Anterior cingulate cortex (tissue), 58 donors: ENCODE measurements at regions not wholly inside any gene's neighbourhood (a gene's known extent, or its start where the extent isn't known, plus 50 kb on each side); places are given as distances from the start of the nearest gene placed in this dataset.
"Not testable (repeated sequence)": the region's sequence is repeated elsewhere in the genome, so short reads cannot be mapped to it uniquely, and the experiment has no call there.

ENCODE experiments used
- DNase-seq, 58 donors: peaks; one replicate each; lab custom pipeline; 2025; lab: John Stamatoyannopoulos, UW

GRCh38 chr10:80938903-80939302 is 401.2 kb downstream of the SH2D4B start:
- no peak for DNase-seq

DNA sequence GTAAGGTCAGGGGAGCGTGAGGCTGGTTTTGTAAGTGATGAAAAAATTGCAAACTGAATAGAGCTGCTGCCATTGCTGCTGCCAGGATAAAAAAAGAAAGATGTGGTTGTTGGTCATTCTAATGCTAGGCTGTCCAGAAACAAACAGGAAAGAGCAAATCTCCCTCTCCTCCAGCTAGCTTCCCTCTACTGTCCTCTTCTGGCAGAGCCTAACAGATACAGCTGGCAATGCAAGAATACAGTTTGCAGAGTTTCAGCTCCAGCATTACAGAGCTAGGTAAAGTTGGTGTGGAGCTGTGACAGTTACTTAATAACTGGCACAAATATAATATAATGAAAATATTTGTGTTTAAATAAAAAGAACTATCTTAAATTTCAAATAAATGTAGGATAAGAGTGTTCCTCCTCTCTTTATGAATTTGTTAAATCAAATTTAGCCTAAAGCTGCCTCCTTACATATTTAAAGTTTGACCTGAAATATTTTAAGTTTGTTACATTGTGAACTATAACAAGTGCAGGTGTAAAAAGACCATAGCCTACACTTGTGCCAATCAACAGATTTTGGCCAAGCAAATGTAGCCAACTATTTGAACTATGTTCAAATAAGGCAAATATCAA is 407.7 kb downstream of the SH2D4B start:
- peak in 6 of 58 donors; percentile 1 to 42 (median 10) for DNase-seq

GRCh38 chr10:80946073-80946472 is 408.4 kb downstream of the SH2D4B start:
- no peak for DNase-seq

DNA sequence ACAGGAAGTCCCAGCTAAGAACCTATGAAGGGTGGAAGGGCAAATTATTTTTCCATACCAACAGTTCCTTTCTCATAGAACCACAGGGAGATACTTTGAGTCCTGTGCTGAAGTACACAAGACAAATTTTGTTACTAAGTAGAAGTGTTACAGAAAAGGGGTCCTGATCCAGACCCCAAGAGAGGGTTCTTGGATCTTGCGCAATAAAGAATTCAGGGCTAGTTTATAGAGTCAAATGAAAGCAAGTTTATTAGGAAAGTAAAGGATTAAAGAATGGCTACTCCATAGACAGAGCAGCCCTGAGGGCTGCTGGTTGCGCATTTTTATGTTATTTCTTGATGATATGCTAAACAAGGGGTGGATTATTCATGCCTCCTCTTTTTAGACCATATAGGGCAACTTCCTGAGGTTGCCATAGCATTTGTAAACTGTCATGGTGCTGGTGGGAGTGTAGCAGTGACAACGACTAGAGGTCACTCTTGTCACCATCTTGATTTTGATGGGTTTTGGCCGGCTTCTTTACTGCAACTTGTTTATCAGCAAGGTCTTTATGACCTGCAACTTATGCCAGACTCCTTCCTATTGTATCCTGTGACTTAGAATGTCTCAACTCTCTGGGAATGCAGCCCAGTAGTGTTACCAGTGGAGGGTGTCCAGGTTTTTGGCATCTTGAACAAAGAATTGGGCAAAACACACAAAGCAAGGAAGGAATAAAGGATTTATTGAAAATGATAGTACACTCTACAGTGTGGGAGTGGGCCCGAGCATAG is 409.4 kb downstream of the SH2D4B start:
- no peak for DNase-seq

GRCh38 chr10:80949785-80950184 is 412.1 kb downstream of the SH2D4B start:
- no peak for DNase-seq

GRCh38 chr10:80952436-80952835 is 414.7 kb downstream of the SH2D4B start:
- no peak for DNase-seq

DNA sequence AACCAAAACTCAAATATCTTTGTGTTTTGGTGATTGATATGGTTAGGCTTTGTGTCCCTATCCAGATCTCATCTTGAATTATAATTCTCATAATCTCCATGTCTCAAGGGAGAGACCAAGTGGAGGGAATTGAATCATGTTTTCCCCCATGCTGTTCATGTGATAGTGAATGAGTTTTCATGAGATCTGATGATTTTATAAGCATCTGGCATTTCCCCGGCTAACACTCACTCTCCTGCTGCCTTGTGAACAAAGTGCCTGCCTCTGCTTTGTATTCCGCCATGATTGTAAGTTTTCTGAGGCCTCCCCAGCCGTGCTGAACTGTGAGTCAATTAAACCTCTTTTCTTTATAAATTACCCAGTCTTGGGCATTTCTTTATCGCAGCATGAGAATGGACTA is 419.5 kb downstream of the SH2D4B start:
- no peak for DNase-seq

- DNase-seq: no peak
Measured at GRCh38 chr10:80964179-80964578, 426.5 kb downstream of the SH2D4B start.

DNA sequence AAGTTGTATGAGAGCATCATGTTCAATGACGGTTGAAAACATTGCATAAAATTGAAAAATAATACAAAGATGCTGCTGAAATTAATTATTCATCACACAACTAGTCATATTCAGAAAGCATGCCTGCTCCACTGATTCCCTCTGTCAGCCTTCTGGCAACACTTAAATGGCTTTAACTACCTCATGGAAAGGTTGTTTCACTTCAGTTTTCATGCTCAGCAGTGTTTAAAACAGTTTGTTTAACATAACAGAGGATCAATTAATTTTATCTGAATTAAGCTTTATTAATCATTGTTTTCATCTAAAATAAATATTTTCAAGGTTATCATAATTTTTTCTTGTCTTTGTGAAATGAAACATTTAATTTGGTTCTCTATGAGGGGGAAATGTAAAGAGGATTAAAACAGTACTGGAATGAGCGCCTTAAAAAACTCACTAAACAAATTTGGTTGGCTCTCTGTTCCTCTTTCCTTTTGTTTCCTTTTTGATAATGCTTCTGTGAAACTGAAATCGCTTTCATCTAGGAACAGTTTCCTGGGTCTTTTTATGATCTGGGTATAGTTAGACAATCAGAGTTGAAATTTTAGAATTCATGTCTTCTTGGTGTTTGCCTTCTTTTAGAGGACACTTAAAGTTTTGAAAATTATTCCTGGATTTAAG is 427.4 kb downstream of the SH2D4B start:
- DNase-seq: peak in 1 of 58 donors; percentile 2

- DNase-seq: no peak
Measured at GRCh38 chr10:80966326-80966986, 428.8 kb downstream of the SH2D4B start.

DNA sequence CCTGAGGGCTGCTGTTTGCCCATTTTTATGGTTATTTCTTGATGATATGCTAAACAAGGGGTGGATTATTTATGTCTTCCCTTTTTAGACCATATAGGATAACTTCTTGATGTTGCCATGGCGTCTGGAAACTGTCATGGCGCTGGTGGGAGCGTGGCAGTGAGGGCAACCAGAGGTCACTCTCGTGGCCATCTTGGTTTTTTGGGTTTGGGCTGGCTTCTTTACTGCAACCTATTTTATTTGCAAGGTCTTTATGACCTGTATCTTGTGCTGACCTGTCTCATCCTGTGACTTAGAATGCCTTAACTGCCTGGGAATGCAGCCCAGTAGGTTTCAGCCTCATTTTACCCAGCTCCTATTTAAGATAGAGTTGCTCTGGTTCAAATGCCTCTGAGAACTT is 429.7 kb downstream of the SH2D4B start:
- DNase-seq: not testable (repeated sequence)

DNA sequence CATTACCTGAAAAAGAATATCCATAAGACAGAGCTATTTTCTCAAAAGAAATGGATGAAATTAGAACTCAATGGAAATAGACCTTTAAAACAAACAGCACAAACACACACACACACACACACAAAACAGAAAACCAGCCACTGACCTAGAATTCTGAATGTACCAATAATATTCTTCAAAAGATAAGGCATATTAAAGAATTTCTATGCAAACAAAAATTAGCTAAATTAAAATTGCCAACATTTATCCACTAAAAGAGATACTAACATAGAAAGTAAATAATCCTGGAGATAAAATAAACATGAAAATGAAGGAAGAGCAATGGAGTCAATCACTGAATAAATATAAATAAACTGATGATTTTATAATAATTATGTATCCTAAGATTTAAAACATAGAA is 431.2 kb downstream of the SH2D4B start:
- no peak for DNase-seq

DNA sequence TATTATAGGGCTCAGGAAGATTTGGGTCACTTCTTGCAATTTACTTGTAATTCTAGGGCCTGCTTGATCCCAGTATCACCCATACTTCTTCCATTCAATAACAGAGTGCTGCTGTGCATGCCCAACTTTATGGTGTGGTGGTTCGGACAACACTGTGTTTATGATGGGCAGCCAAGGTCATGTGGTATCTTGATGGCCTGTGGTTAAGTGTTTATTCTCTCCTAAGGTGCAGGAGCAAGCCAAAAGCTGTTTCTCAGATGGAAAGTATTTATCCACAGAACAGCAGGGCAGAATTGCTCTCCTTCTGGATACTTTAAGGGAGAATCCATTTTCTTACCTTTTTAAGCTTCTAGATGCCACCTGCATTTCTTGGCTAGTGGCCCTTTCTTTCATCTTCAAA is 433.8 kb downstream of the SH2D4B start:
- no peak for DNase-seq

DNA sequence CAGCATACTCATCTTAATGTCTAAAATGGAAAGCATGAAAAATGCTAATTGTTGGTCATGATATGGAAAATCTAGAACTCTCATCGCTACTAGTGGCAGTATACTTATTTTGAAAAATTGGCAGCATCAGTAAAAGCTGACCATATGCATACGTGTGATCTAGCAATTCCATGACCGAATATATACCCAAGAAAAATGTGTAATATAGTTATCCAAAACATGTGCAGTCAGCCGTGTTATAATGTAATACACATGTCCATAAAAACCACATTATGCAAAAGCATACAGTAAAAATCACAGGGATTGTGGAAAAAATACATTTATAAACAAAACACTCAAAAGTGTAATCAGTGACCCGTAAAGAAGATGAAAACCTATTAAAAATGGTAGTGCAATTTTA is 439.0 kb downstream of the SH2D4B start:
- no peak for DNase-seq

DNA sequence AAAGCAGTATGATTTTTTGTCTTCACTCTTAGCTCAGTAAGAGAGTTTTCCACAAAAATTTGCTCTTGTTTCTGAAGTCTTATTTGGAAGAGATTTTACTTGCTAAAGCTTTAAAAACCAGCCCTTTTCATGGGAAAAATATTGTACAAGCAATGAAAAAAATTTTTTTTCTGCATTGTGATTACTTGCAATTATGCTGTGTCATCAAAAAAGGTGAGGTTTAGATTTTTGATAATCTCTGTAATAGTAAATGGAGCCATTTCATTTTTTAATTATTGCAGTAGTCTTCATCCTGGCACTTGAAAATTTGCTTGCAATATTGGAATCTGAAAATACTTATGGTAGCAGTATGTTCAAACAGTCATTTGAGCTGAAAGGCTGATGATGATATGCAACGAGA is 447.4 kb downstream of the SH2D4B start:
- DNase-seq: no peak

- DNase-seq: no peak
Measured at GRCh38 chr10:80986596-80986995, 448.9 kb downstream of the SH2D4B start.

DNA sequence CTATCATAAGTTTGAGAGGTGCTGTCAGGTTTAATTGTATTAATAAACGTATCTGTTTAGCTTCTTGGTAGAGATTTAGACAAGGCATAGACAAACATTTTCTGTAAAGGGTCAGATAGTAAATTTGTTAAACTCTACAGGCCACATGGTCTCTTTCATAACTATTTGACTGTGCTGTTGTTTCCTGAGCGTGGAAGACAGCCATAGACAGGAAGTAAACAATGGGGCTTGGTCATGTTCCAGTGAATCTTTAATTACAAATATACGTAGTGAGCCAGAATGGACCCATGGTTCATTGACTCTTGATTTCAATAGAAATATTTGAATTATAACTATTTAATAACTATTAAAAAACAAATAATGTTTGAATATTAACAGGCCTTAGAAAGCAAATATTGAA is 451.1 kb downstream of the SH2D4B start:
- no peak for DNase-seq

- DNase-seq: no peak
Measured at GRCh38 chr10:80996615-80997193, 459.0 kb downstream of the SH2D4B start.

DNA sequence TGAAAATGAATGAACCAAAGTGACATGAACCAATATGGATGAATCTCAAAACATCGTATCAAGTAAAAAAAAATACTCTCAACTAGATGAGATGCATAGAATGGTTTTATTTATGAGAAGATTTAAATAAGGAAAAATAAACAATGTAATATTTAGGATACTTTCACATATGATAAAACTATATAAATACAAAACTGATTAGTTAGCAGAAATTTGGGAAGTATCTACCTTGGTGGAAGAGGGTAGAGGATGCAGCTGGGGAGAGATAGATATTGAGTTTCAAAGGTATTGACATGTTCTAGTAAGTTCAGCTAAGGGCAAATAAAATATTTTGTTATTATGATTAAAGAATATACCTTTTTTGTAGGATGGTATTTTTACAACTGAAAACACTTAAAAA is 463.1 kb downstream of the SH2D4B start:
- no peak for DNase-seq

GRCh38 chr10:81002382-81002781 is 464.7 kb downstream of the SH2D4B start:
- no peak for DNase-seq

DNA sequence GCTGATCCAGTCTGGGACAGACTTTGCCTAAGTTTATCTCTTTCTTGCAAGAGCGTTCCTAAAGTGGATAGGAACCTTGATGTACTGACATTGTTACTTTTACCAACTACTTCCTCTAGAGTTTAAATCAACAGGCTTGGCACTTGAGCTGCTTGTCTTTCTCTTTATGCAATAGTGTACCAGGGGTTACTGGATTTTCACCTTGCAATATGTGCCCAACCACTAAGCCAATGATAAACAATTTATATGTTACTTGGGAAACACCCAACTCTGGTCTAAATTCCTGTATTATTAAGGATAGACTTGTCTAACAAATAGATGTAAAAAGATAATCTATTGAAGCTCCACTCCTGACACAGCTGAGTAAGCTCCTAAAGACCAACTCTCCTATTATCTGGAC is 470.2 kb downstream of the SH2D4B start:
- DNase-seq: no peak
